K562 (cell line): ENCODE measurements at regions not wholly inside any gene's neighbourhood (a gene's known extent, or its start where the extent isn't known, plus 50 kb on each side); places are given as distances from the start of the nearest gene placed in this dataset.

Source experiments
- ATAC-seq: fragments of 200-7000 bp; cut with Tn5 transposase; 3 replicates; pipeline ENCODE4 v1.9.1; 2020; ENCODE audit warnings: moderate library complexity
- BruUV-seq: library from RNA; stranded (reverse); fragments of 400-500 nt; replicated peaks from 2 replicates; lab custom pipeline; 2021; lab: Mats Ljungman, UMichigan
- CTCF ChIA-PET: fragments of 300-600 bp; formaldehyde crosslinking; extraction: SDS; loops from one replicate; lab custom pipeline; 2021; ENCODE audit warnings: low intra/inter-chr PET ratio; lab: Yijun Ruan, JAX
- POLR2A ChIA-PET: fragments of 300-600, 350-650 bp; sonication (Branson Sonifier 250); formaldehyde crosslinking; extraction: SDS; loops from one replicate; lab custom pipeline; 2021; ENCODE audit warnings: antibody characterized with exemption, inconsistent platforms; lab: Yijun Ruan, JAX
- DNase-seq, 4 experiments: peaks; one replicate each; pipeline versions ENCODE4 v3.0.0 to v3.0.0-alpha.2; 2011 to 2018; ENCODE audit warnings: low spot score in 3 of 4, mixed read lengths in 3 of 4; ENCODE audit errors: extremely low read depth in 1 of 4
- FAIRE-seq: peaks from 2 replicates; lab custom pipeline; 2011; peaks lifted over from hg19 to GRCh38; lab: Jason Lieb, UNC
- H2AFZ ChIP-seq: 2 replicates; pipeline ENCODE4 v1.6.0; 2011; ENCODE audit warnings: low read depth, low read length, control low read depth, inconsistent platforms
- H3K27ac ChIP-seq: fragments of 200-600 bp; 3 replicates; pipeline ENCODE4 v1.8.0; 2011; ENCODE audit warnings: low read depth, mild to moderate bottlenecking, control low read depth, inconsistent platforms, low read length, moderate library complexity, mixed read lengths; ENCODE audit errors: extremely low read depth
- H3K27me3 ChIP-seq, 2 experiments: fragments of 300-600 bp in 1 of 2; 2 replicates in 1 of 2; 3 replicates in 1 of 2; pipeline versions ENCODE4 v1.6.0 to v1.8.0; 2011; ENCODE audit warnings: inconsistent platforms in 2 of 2, low read length in 2 of 2, mild to moderate bottlenecking in 1 of 2, mixed read lengths in 1 of 2, moderate library complexity in 1 of 2; ENCODE audit not compliant: control insufficient read depth in 2 of 2, insufficient read depth in 2 of 2
- H3K36me3 ChIP-seq: fragments of 300-600 bp; 3 replicates; pipeline ENCODE4 v1.8.0; 2011; ENCODE audit warnings: mild to moderate bottlenecking, low read length, inconsistent platforms; ENCODE audit not compliant: control insufficient read depth, insufficient read depth
- H3K4me1 ChIP-seq, 2 experiments: fragments of 200-600 bp in 1 of 2; replicated peaks in 1 of 2; 2 replicates in 1 of 2; 3 replicates in 1 of 2; pipeline versions ENCODE4 v1.5.1 to v1.8.0; 2011; ENCODE audit warnings: inconsistent platforms in 2 of 2, low read length in 2 of 2, mild to moderate bottlenecking in 1 of 2, mixed read lengths in 1 of 2, moderate library complexity in 1 of 2; ENCODE audit not compliant: control insufficient read depth in 2 of 2, insufficient read depth in 2 of 2
- H3K4me2 ChIP-seq: 2 replicates; pipeline ENCODE4 v1.6.1; 2011; ENCODE audit warnings: low read length, control low read depth, inconsistent platforms, mixed read lengths; ENCODE audit not compliant: insufficient read depth
- H3K4me3 ChIP-seq: fragments of 200-600 bp; sonication (generic), shearing (Covaris generic); 2 replicates; pipeline ENCODE4 v1.5.1; 2016; ENCODE audit warnings: control low read depth, inconsistent platforms
- H3K79me2 ChIP-seq: fragments of 200-600 bp; 3 replicates; pipeline ENCODE4 v1.8.0; 2011; ENCODE audit warnings: low read length, inconsistent platforms; ENCODE audit not compliant: control insufficient read depth, insufficient read depth
- H3K9ac ChIP-seq, 2 experiments: 2 replicates each; pipeline versions ENCODE4 v1.6.0 to v1.6.1; 2011; ENCODE audit warnings: low read depth in 2 of 2, low read length in 2 of 2, control low read depth in 1 of 2, inconsistent platforms in 1 of 2, mild to moderate bottlenecking in 1 of 2, mixed read lengths in 1 of 2; ENCODE audit not compliant: insufficient read depth in 1 of 2
- H3K9me1 ChIP-seq: one replicate; pipeline ENCODE4 v1.6.0; 2011; ENCODE audit warnings: inconsistent platforms, mild to moderate bottlenecking, low read length, moderate library complexity; ENCODE audit not compliant: control insufficient read depth, insufficient read depth
- H3K9me3 ChIP-seq: replicated peaks from 2 replicates; pipeline ENCODE4 v1.5.1; 2011; ENCODE audit warnings: low read depth, low read length, inconsistent platforms; ENCODE audit not compliant: control insufficient read depth, insufficient read depth
- H4K20me1 ChIP-seq: replicated peaks from 2 replicates; pipeline ENCODE4 v1.6.1; 2011; ENCODE audit warnings: low read length, inconsistent platforms, mixed read lengths; ENCODE audit not compliant: control insufficient read depth, insufficient read depth
- FOXJ2 ChIP-seq: fragments of 200-800 bp; sonication (Bioruptor generic); IDR thresholded peaks from 2 replicates; pipeline ENCODE4 v1.6.1; 2016; ENCODE audit warnings: missing genetic modification characterization, missing compliant biosample characterization
- KDM1A ChIP-seq, 2 experiments: fragments of 450-650 bp; IDR thresholded peaks; 2 replicates each; pipeline ENCODE4 v1.6.1; 2016; ENCODE audit warnings: mild to moderate bottlenecking in 2 of 2
- LEF1 ChIP-seq: fragments of 450-650 bp; IDR thresholded peaks from 2 replicates; pipeline ENCODE4 v1.6.1; 2016; ENCODE audit warnings: mild to moderate bottlenecking
- NR3C1 ChIP-seq: sonication (generic); formaldehyde crosslinking; IDR thresholded peaks from 2 replicates; pipeline ENCODE4 v1.8.1; 2022; ENCODE audit warnings: missing genetic modification reagents
- PCBP2 ChIP-seq: fragments of 200-400 bp; formaldehyde crosslinking; IDR thresholded peaks from 2 replicates; pipeline ENCODE4 v1.6.1; 2018; ENCODE audit warnings: low read length, low read depth, mild to moderate bottlenecking, moderate library complexity; ENCODE audit not compliant: poor library complexity, severe bottlenecking
- RAD21 ChIP-seq, 2 experiments: fragments of 250-450 bp in 1 of 2; fragments of 450-650 bp in 1 of 2; sonication (Bioruptor Pico) in 1 of 2; formaldehyde crosslinking in 1 of 2; IDR thresholded peaks in 1 of 2; conservative IDR thresholded peaks in 1 of 2; 2 replicates each; pipeline versions ENCODE4 v1.4.0 to v1.8.0; 2020 to 2022; ENCODE audit warnings: mild to moderate bottlenecking in 2 of 2, moderate library complexity in 1 of 2
- ZNF197 ChIP-seq: fragments of 200-800 bp; sonication (Bioruptor generic); IDR thresholded peaks from 2 replicates; pipeline ENCODE4 v1.6.1; 2016; ENCODE audit warnings: low read depth, missing genetic modification characterization, missing compliant biosample characterization
- WGBS: fragments of 100-300 bp; shearing (Covaris generic); methylation state at CpG from one replicate; pipeline ENCODE4 v1.1.6; 2016; ENCODE audit warnings: low coverage, mixed read lengths; ENCODE audit not compliant: insufficient coverage; ENCODE audit errors: missing lambda C conversion rate; 5-methylcytosine and 5-hydroxymethylcytosine counted together
- in situ Hi-C: fragments of 300-500 bp; cut with MboI; formaldehyde crosslinking; loops from 4 replicates; pipeline ENCODE4 v1.15.0; 2018; ENCODE audit warnings: inconsistent platforms, mixed read lengths
- intact Hi-C: fragments of 100-400 bp; cut with micrococcal nuclease; formaldehyde crosslinking; loops from 2 replicates; pipeline ENCODE4 v1.14.2; 2022
- TF ChIP-seq, protein P1 (sequence below), 2 experiments: fragments of 450-650 bp in 1 of 2; IDR thresholded peaks; 2 replicates each; pipeline ENCODE4 v1.6.1; 2011 to 2017; ENCODE audit warnings: low read depth in 2 of 2, antibody characterized with exemption in 1 of 2, borderline replicate concordance in 1 of 2, low read length in 1 of 2, mild to moderate bottlenecking in 1 of 2, mixed read lengths in 1 of 2; ENCODE audit not compliant: control insufficient read depth in 1 of 2
- TF ChIP-seq, protein P2 (sequence below): IDR thresholded peaks from 2 replicates; pipeline ENCODE4 v1.6.1; 2012; ENCODE audit warnings: low read depth, low read length, improper control_type of control experiment, borderline replicate concordance
- TF ChIP-seq, protein P3 (sequence below): fragments of 450-650 bp; IDR thresholded peaks from 2 replicates; pipeline ENCODE4 v1.6.1; 2016; ENCODE audit warnings: low read depth, mild to moderate bottlenecking, moderate library complexity
- TF ChIP-seq, protein P4 (sequence below), 3 experiments: IDR thresholded peaks in 2 of 3; conservative IDR thresholded peaks in 1 of 3; 2 replicates each; pipeline ENCODE4 v1.5.1; 2011 to 2012; ENCODE audit warnings: low read length in 3 of 3, mild to moderate bottlenecking in 3 of 3, control low read depth in 2 of 3, improper control_type of control experiment in 1 of 3, inconsistent platforms in 1 of 3, low read depth in 1 of 3, mixed read lengths in 1 of 3, moderate library complexity in 1 of 3; ENCODE audit not compliant: insufficient read depth in 2 of 3
- TF ChIP-seq, protein P5 (sequence below): fragments of 450-650 bp; formaldehyde crosslinking; IDR thresholded peaks from 2 replicates; pipeline ENCODE4 v1.4.0; 2020; ENCODE audit warnings: mild to moderate bottlenecking, moderate library complexity

DNA sequence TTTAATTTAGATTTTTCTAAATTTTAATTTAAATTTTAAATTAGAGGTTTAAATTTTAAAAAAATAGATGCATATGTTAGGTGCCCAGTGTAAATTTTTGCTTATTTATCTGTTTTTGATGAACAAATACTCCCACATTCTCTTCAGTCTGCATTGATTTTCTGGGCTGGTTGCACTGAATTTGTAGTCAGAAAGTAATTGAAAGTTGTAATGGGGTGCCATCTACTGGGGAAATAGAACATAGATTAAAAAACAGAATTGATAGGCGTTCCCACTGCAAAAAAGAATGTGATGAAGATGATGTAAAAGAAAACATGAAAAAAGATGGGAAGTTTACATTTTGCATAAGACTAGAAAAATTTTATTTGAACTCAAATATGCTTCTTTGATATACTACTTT, 51.7 kb upstream of the CCDC85A start:
- Histone ChIP-seq H3K9ac (no peak overlapping the region), H2AFZ (no peak overlapping the region; the same call in 1 of the 2 replicates), H3K4me1 (peaks cover 5 to 26% of the 10 kb centered on the region in 2 experiments; a peak in 4 of 5 replicates), H3K4me2 (no peak overlapping the region), H3K36me3 (no peaks in the 10 kb centered on the region), H3K4me3 (no peak overlapping the region), H3K9me3 (no peaks in the 10 kb centered on the region), H3K27ac (no peak overlapping the region), H4K20me1 (no peaks in the 10 kb centered on the region), H3K9me1 (no peaks in the 10 kb centered on the region), H3K27me3 (no peaks in the 10 kb centered on the region), H3K79me2 (no peaks in the 10 kb centered on the region)
- FAIRE-seq (no peak), DNase-seq (peak; percentile 25 to 65 (median 34)), ATAC-seq (no peak)
- ChIA-PET CTCF (interaction anchor here (0.6 to 2.3 kb wide), 6 partner anchors 23 to 414 kb away, joined by 3 to 18 read pairs (median 4); no protein-coding TSS in a partner anchor), POLR2A (no interaction called here)
- in situ Hi-C loops (no loop called here), intact Hi-C loops (loop anchor here (1.0 to 10.0 kb wide), 5 partner anchors 55 to 1385 kb away; no protein-coding TSS in a partner anchor)
- WGBS = 0% methylated on average over 1 of the region's 1 CpG
- no TSS peak for BruUV-seq
- TF ChIP-seq, protein P1, sequence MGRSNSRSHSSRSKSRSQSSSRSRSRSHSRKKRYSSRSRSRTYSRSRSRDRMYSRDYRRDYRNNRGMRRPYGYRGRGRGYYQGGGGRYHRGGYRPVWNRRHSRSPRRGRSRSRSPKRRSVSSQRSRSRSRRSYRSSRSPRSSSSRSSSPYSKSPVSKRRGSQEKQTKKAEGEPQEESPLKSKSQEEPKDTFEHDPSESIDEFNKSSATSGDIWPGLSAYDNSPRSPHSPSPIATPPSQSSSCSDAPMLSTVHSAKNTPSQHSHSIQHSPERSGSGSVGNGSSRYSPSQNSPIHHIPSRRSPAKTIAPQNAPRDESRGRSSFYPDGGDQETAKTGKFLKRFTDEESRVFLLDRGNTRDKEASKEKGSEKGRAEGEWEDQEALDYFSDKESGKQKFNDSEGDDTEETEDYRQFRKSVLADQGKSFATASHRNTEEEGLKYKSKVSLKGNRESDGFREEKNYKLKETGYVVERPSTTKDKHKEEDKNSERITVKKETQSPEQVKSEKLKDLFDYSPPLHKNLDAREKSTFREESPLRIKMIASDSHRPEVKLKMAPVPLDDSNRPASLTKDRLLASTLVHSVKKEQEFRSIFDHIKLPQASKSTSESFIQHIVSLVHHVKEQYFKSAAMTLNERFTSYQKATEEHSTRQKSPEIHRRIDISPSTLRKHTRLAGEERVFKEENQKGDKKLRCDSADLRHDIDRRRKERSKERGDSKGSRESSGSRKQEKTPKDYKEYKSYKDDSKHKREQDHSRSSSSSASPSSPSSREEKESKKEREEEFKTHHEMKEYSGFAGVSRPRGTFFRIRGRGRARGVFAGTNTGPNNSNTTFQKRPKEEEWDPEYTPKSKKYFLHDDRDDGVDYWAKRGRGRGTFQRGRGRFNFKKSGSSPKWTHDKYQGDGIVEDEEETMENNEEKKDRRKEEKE (IDR thresholded peaks at IDR 0.05; ENCODE audit: borderline replicate concordance in 1 of 2, control insufficient read depth in 1 of 2, low read depth in 2 of 2, low read length in 1 of 2) = no peak
- TF ChIP-seq ZNF197 (CRISPR knock-in tag) (no peak), NR3C1 (no peak), PCBP2 (no peak), FOXJ2 (tag) (no peak), LEF1 (no peak), KDM1A (IDR thresholded peaks at IDR 0.05) (0 out of 4 replicates have a peak, but pooled peaks of 1 of the 2 experiments have one; percentile 13), RAD21 (CRISPR knock-in tag; conservative IDR thresholded peaks at IDR 0.05 in 1 of 2, IDR thresholded peaks at IDR 0.05 in 1 of 2) (peak; percentile 68 to 74)
- TF ChIP-seq, protein P2, sequence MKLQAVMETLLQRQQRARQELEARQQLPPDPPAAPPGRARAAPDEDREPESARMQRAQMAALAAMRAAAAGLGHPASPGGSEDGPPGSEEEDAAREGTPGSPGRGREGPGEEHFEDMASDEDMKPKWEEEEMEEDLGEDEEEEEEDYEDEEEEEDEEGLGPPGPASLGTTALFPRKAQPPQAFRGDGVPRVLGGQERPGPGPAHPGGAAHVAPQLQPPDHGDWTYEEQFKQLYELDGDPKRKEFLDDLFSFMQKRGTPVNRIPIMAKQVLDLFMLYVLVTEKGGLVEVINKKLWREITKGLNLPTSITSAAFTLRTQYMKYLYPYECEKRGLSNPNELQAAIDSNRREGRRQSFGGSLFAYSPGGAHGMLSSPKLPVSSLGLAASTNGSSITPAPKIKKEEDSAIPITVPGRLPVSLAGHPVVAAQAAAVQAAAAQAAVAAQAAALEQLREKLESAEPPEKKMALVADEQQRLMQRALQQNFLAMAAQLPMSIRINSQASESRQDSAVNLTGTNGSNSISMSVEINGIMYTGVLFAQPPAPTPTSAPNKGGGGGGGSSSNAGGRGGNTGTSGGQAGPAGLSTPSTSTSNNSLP = peak; percentile 65; the same call in 1 of the 2 replicates
- TF ChIP-seq, protein P3, sequence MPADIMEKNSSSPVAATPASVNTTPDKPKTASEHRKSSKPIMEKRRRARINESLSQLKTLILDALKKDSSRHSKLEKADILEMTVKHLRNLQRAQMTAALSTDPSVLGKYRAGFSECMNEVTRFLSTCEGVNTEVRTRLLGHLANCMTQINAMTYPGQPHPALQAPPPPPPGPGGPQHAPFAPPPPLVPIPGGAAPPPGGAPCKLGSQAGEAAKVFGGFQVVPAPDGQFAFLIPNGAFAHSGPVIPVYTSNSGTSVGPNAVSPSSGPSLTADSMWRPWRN = no peak
- TF ChIP-seq, protein P4, sequence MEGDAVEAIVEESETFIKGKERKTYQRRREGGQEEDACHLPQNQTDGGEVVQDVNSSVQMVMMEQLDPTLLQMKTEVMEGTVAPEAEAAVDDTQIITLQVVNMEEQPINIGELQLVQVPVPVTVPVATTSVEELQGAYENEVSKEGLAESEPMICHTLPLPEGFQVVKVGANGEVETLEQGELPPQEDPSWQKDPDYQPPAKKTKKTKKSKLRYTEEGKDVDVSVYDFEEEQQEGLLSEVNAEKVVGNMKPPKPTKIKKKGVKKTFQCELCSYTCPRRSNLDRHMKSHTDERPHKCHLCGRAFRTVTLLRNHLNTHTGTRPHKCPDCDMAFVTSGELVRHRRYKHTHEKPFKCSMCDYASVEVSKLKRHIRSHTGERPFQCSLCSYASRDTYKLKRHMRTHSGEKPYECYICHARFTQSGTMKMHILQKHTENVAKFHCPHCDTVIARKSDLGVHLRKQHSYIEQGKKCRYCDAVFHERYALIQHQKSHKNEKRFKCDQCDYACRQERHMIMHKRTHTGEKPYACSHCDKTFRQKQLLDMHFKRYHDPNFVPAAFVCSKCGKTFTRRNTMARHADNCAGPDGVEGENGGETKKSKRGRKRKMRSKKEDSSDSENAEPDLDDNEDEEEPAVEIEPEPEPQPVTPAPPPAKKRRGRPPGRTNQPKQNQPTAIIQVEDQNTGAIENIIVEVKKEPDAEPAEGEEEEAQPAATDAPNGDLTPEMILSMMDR (IDR thresholded peaks at IDR 0.05 in 2 of 3, conservative IDR thresholded peaks at IDR 0.05 in 1 of 3; ENCODE audit: insufficient read depth in 2 of 3, low read depth in 1 of 3, low read length in 3 of 3) = peak; percentile 28 to 68 (median 45); a peak in 4 of 6 replicates
- TF ChIP-seq, protein P5, sequence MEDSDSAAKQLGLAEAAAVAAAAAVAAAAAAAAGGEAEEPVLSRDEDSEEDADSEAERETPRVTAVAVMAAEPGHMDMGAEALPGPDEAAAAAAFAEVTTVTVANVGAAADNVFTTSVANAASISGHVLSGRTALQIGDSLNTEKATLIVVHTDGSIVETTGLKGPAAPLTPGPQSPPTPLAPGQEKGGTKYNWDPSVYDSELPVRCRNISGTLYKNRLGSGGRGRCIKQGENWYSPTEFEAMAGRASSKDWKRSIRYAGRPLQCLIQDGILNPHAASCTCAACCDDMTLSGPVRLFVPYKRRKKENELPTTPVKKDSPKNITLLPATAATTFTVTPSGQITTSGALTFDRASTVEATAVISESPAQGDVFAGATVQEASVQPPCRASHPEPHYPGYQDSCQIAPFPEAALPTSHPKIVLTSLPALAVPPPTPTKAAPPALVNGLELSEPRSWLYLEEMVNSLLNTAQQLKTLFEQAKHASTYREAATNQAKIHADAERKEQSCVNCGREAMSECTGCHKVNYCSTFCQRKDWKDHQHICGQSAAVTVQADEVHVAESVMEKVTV (CRISPR knock-in tag) = peak; percentile 62
